ENCODE measurements at regions not wholly inside any gene's neighbourhood (a gene's known extent, or its start where the extent isn't known, plus 50 kb on each side); places are given as distances from the start of the nearest gene placed in this dataset.

- Histone ChIP-seq H3K9ac (ENCODE audit: low read length) (no peak overlapping the region), H4K20me1 (ENCODE audit: insufficient read depth, low read length) (no peaks in the 10 kb centered on the region), H3K9me3 (ENCODE audit: insufficient read depth, low read depth, low read length) (peaks cover 5% of the 10 kb centered on the region), H3K27ac (ENCODE audit: low read depth, low read length) (no peak overlapping the region), H3K4me1 (ENCODE audit: insufficient read depth, low read length) (no peaks in the 10 kb centered on the region), H3K4me3 (ENCODE audit: insufficient read depth, low read depth, low read length) (no peak overlapping the region), H3K27me3 (ENCODE audit: insufficient read depth, low read length) (peaks cover 8% of the 10 kb centered on the region), H3K4me2 (ENCODE audit: low read length) (no peak overlapping the region), H3K36me3 (ENCODE audit: insufficient read depth, low read length) (no peaks in the 10 kb centered on the region), H2AFZ (ENCODE audit: low read depth, low read length) (no peak overlapping the region), H3K79me2 (ENCODE audit: insufficient read depth, low read length) (no peaks in the 10 kb centered on the region)
- Mint-ChIP-seq H3K9me3 (ENCODE audit: unreplicated experiment) (peaks cover 7% of the 10 kb centered on the region), H3K27ac (ENCODE audit: unreplicated experiment) (no peak overlapping the region), H3K36me3 (ENCODE audit: low read depth, unreplicated experiment) (no peaks in the 10 kb centered on the region), H3K27me3 (ENCODE audit: low read depth, unreplicated experiment) (peaks cover 14% of the 10 kb centered on the region), H3K4me1 (ENCODE audit: low read depth, unreplicated experiment) (peaks cover 3% of the 10 kb centered on the region), H3K4me3 (ENCODE audit: unreplicated experiment) (no peak overlapping the region)
- DNase-seq (ENCODE audit: low read depth) (no peak), FAIRE-seq (no peak)
- no peak for TF ChIP-seq EZH2 (IDR thresholded peaks at IDR 0.05; ENCODE audit: insufficient read depth, low read length)
- TF ChIP-seq, protein P1, sequence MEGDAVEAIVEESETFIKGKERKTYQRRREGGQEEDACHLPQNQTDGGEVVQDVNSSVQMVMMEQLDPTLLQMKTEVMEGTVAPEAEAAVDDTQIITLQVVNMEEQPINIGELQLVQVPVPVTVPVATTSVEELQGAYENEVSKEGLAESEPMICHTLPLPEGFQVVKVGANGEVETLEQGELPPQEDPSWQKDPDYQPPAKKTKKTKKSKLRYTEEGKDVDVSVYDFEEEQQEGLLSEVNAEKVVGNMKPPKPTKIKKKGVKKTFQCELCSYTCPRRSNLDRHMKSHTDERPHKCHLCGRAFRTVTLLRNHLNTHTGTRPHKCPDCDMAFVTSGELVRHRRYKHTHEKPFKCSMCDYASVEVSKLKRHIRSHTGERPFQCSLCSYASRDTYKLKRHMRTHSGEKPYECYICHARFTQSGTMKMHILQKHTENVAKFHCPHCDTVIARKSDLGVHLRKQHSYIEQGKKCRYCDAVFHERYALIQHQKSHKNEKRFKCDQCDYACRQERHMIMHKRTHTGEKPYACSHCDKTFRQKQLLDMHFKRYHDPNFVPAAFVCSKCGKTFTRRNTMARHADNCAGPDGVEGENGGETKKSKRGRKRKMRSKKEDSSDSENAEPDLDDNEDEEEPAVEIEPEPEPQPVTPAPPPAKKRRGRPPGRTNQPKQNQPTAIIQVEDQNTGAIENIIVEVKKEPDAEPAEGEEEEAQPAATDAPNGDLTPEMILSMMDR (IDR thresholded peaks at IDR 0.05; ENCODE audit: insufficient read depth, low read depth, low read length), result no peak
These were observed 78.7 kb upstream of the PROK2 start for GRCh38 chr3:71863563-71864190.

- peaks cover 8% of the 10 kb centered on the region for H3K27me3 ChIP-seq (ENCODE audit: insufficient read depth, low read length)
- Mint-ChIP-seq H3K4me3 (ENCODE audit: unreplicated experiment) (no peak overlapping the region), H3K9me3 (ENCODE audit: unreplicated experiment) (peaks cover 3% of the 10 kb centered on the region), H3K27me3 (ENCODE audit: low read depth, unreplicated experiment) (peaks cover 14% of the 10 kb centered on the region), H3K36me3 (ENCODE audit: low read depth, unreplicated experiment) (no peaks in the 10 kb centered on the region), H3K4me1 (ENCODE audit: low read depth, unreplicated experiment) (peaks cover 3% of the 10 kb centered on the region), H3K27ac (ENCODE audit: unreplicated experiment) (no peak overlapping the region)
- H3K4me2 ChIP-seq (ENCODE audit: low read length), result no peak overlapping the region
- H3K27ac ChIP-seq (ENCODE audit: low read depth, low read length), result no peak overlapping the region
- H3K4me3 ChIP-seq (ENCODE audit: insufficient read depth, low read depth, low read length), result no peak overlapping the region
- TF ChIP-seq EZH2 (IDR thresholded peaks at IDR 0.05; ENCODE audit: insufficient read depth, low read length), result no peak
- TF ChIP-seq, protein P1 (IDR thresholded peaks at IDR 0.05; ENCODE audit: insufficient read depth, low read depth, low read length), result no peak
- H3K36me3 ChIP-seq (ENCODE audit: insufficient read depth, low read length), result no peaks in the 10 kb centered on the region
- FAIRE-seq, result no peak
- H3K4me1 ChIP-seq (ENCODE audit: insufficient read depth, low read length), result no peaks in the 10 kb centered on the region
- peaks cover 5% of the 10 kb centered on the region for H3K9me3 ChIP-seq (ENCODE audit: insufficient read depth, low read depth, low read length)
- no peaks in the 10 kb centered on the region for H4K20me1 ChIP-seq (ENCODE audit: insufficient read depth, low read length)
- no peak overlapping the region for H2AFZ ChIP-seq (ENCODE audit: low read depth, low read length)
- no peak for DNase-seq (ENCODE audit: low read depth)
- H3K79me2 ChIP-seq (ENCODE audit: insufficient read depth, low read length), result no peaks in the 10 kb centered on the region
- H3K9ac ChIP-seq (ENCODE audit: low read length), result no peak overlapping the region
These were observed 77.6 kb upstream of the PROK2 start for GRCh38 chr3:71862371-71863140.

GRCh38 chr3:71859123-71859519 is 74.2 kb upstream of the PROK2 start:
- H3K9me3 Mint-ChIP-seq (ENCODE audit: unreplicated experiment), result peaks cover 3% of the 10 kb centered on the region
- Histone ChIP-seq H3K36me3 (ENCODE audit: insufficient read depth, low read length) (no peaks in the 10 kb centered on the region), H3K9me3 (ENCODE audit: insufficient read depth, low read depth, low read length) (peaks cover 5% of the 10 kb centered on the region), H3K27ac (ENCODE audit: low read depth, low read length) (no peak overlapping the region), H3K79me2 (ENCODE audit: insufficient read depth, low read length) (no peaks in the 10 kb centered on the region), H2AFZ (ENCODE audit: low read depth, low read length) (no peak overlapping the region), H3K4me1 (ENCODE audit: insufficient read depth, low read length) (no peaks in the 10 kb centered on the region), H3K4me2 (ENCODE audit: low read length) (no peak overlapping the region), H3K27me3 (ENCODE audit: insufficient read depth, low read length) (peaks cover 10% of the 10 kb centered on the region), H4K20me1 (ENCODE audit: insufficient read depth, low read length) (no peaks in the 10 kb centered on the region), H3K9ac (ENCODE audit: low read length) (no peak overlapping the region), H3K4me3 (ENCODE audit: insufficient read depth, low read depth, low read length) (no peak overlapping the region)
- H3K4me1 Mint-ChIP-seq (ENCODE audit: low read depth, unreplicated experiment), result no peaks in the 10 kb centered on the region
- TF ChIP-seq, protein P1 (IDR thresholded peaks at IDR 0.05; ENCODE audit: insufficient read depth, low read depth, low read length), result no peak
- TF ChIP-seq EZH2 (IDR thresholded peaks at IDR 0.05; ENCODE audit: insufficient read depth, low read length), result no peak
- no peaks in the 10 kb centered on the region for H3K36me3 Mint-ChIP-seq (ENCODE audit: low read depth, unreplicated experiment)
- H3K4me3 Mint-ChIP-seq (ENCODE audit: unreplicated experiment), result no peak overlapping the region
- FAIRE-seq, result no peak
- H3K27me3 Mint-ChIP-seq (ENCODE audit: low read depth, unreplicated experiment), result peaks cover 21% of the 10 kb centered on the region
- no peak for DNase-seq (ENCODE audit: low read depth)
- no peak overlapping the region for H3K27ac Mint-ChIP-seq (ENCODE audit: unreplicated experiment)

Measured in astrocyte (in vitro differentiated cells and primary cell).